ENCODE measurements at regions not wholly inside any gene's neighbourhood (a gene's known extent, or its start where the extent isn't known, plus 50 kb on each side); places are given as distances from the start of the nearest gene placed in this dataset.

GRCh38 chr2:107740300-107740699 is 86.4 kb upstream of the RGPD4 start:
- Histone ChIP-seq H3K4me1 (ENCODE audit: insufficient read depth) (no peaks in the 10 kb centered on the region), H3K4me3 (no peak overlapping the region), H3K79me2 (replicated peaks; ENCODE audit: insufficient read depth) (no peaks in the 10 kb centered on the region), H3K4me2 (no peak overlapping the region), H3K27ac (ENCODE audit: low read depth) (no peak overlapping the region), H2AFZ (no peak overlapping the region), H3K27me3 (ENCODE audit: insufficient read depth) (no peaks in the 10 kb centered on the region), H3K36me3 (ENCODE audit: insufficient read depth) (no peaks in the 10 kb centered on the region), H3F3A (replicated peaks; ENCODE audit: low read depth) (no peaks in the 10 kb centered on the region), H3K9me2 (ENCODE audit: insufficient read depth) (0 out of 2 replicates have a peak, but pooled peaks cover 4% of the 10 kb centered on the region), H4K20me1 (replicated peaks; ENCODE audit: insufficient read depth) (no peaks in the 10 kb centered on the region)
- Mint-ChIP-seq H3K27me3 (ENCODE audit: insufficient read depth, low read depth, poor library complexity) (no peaks in the 10 kb centered on the region), H3K27ac (no peak overlapping the region), H3K4me1 (peaks cover 7% of the 10 kb centered on the region; the same call in 2 of the 3 replicates), H3K4me3 (no peak overlapping the region), H3K36me3 (ENCODE audit: low read depth) (no peaks in the 10 kb centered on the region), H3K9me3 (no peaks in the 10 kb centered on the region)
- DNase-seq (ENCODE audit: low spot score): no peak
- no peak for ATAC-seq
- TF ChIP-seq EZH2 (IDR thresholded peaks at IDR 0.05; ENCODE audit: low read depth, unreplicated experiment): no peak
- no peak for TF ChIP-seq ZNF331 (CRISPR knock-in tag; IDR thresholded peaks at IDR 0.05; ENCODE audit: low read depth)
- TF ChIP-seq POLR2AphosphoS5 (IDR thresholded peaks at IDR 0.05; ENCODE audit: low read depth): no peak
- no peak for TF ChIP-seq CTCF (conservative IDR thresholded peaks at IDR 0.05; ENCODE audit: low read depth in 2 of 2)
- no peak for TF ChIP-seq EZH2phosphoT487 (IDR thresholded peaks at IDR 0.05; ENCODE audit: unreplicated experiment)
- no peak for TF ChIP-seq JUNB (IDR thresholded peaks at IDR 0.05; ENCODE audit: unreplicated experiment)
- no peak for TF ChIP-seq ZNF114 (CRISPR knock-in tag; IDR thresholded peaks at IDR 0.05)
- TF ChIP-seq STAT1 (IDR thresholded peaks at IDR 0.05; ENCODE audit: unreplicated experiment): no peak

- Histone ChIP-seq H3F3A (replicated peaks; ENCODE audit: low read depth) (no peaks in the 10 kb centered on the region), H3K4me1 (ENCODE audit: insufficient read depth) (no peaks in the 10 kb centered on the region), H3K27ac (ENCODE audit: low read depth) (no peak overlapping the region), H3K4me2 (no peak overlapping the region), H3K79me2 (replicated peaks; ENCODE audit: insufficient read depth) (no peaks in the 10 kb centered on the region), H3K36me3 (ENCODE audit: insufficient read depth) (no peaks in the 10 kb centered on the region), H3K4me3 (no peak overlapping the region), H3K27me3 (ENCODE audit: insufficient read depth) (no peaks in the 10 kb centered on the region), H2AFZ (no peak overlapping the region), H4K20me1 (replicated peaks; ENCODE audit: insufficient read depth) (no peaks in the 10 kb centered on the region), H3K9me2 (ENCODE audit: insufficient read depth) (peaks cover 6% of the 10 kb centered on the region; the same call in 1 of the 2 replicates)
- Mint-ChIP-seq H3K4me3 (no peak overlapping the region), H3K36me3 (ENCODE audit: low read depth) (no peaks in the 10 kb centered on the region), H3K27me3 (ENCODE audit: insufficient read depth, low read depth, poor library complexity) (no peaks in the 10 kb centered on the region), H3K4me1 (peaks cover 7% of the 10 kb centered on the region; the same call in 2 of the 3 replicates), H3K9me3 (peaks cover 3% of the 10 kb centered on the region; the same call in 1 of the 3 replicates), H3K27ac (no peak overlapping the region)
- DNase-seq (ENCODE audit: low spot score) (no peak), ATAC-seq (no peak)
- TF ChIP-seq EZH2phosphoT487 (IDR thresholded peaks at IDR 0.05; ENCODE audit: unreplicated experiment) (no peak), NANOG (IDR thresholded peaks at IDR 0.05; ENCODE audit: borderline replicate concordance) (no peak), REST (IDR thresholded peaks at IDR 0.05; ENCODE audit: unreplicated experiment) (no peak), ZNF331 (CRISPR knock-in tag; IDR thresholded peaks at IDR 0.05; ENCODE audit: low read depth) (no peak), EZH2 (IDR thresholded peaks at IDR 0.05; ENCODE audit: low read depth, unreplicated experiment) (no peak), CREB1 (CRISPR knock-in tag; IDR thresholded peaks at IDR 0.05; ENCODE audit: low read depth) (no peak), JUNB (IDR thresholded peaks at IDR 0.05; ENCODE audit: unreplicated experiment) (no peak)
These were observed 84.1 kb upstream of the RGPD4 start for GRCh38 chr2:107742460-107743027.
